ENCODE measurements at regions not wholly inside any gene's neighbourhood (a gene's known extent, or its start where the extent isn't known, plus 50 kb on each side); places are given as distances from the start of the nearest gene placed in this dataset.

GRCh38 chr6:84414531-84414930 lies 187.1 kb upstream of the CEP162 start:
- DNase-seq: no peak

GRCh38 chr6:84411060-84411629 lies 183.7 kb upstream of the CEP162 start:
- DNase-seq: no peak

- DNase-seq: no peak
Observed at GRCh38 chr6:84409911-84410310, 182.5 kb upstream of the CEP162 start.

GRCh38 chr6:84408028-84408427 lies 180.6 kb upstream of the CEP162 start:
- no peak for DNase-seq

- no peak for DNase-seq
Observed at GRCh38 chr6:84403545-84403944, 176.1 kb upstream of the CEP162 start.

- DNase-seq: no peak
Observed at GRCh38 chr6:84399003-84399402, 171.6 kb upstream of the CEP162 start.

GRCh38 chr6:84392261-84392660 lies 164.8 kb upstream of the CEP162 start:
- no peak for DNase-seq

GRCh38 chr6:84390851-84391250 lies 163.4 kb upstream of the CEP162 start:
- DNase-seq: no peak

GRCh38 chr6:84390334-84390733 lies 162.9 kb upstream of the CEP162 start:
- DNase-seq: no peak

- no peak for DNase-seq
Observed at GRCh38 chr6:84379142-84379541, 151.7 kb upstream of the CEP162 start.

- no peak for DNase-seq
Observed at GRCh38 chr6:84372290-84372689, 144.8 kb upstream of the CEP162 start.

GRCh38 chr6:84371681-84372080 lies 144.2 kb upstream of the CEP162 start:
- DNase-seq: no peak

GRCh38 chr6:84362193-84362821 lies 134.9 kb upstream of the CEP162 start:
- no peak for DNase-seq

GRCh38 chr6:84361372-84362192 lies 134.1 kb upstream of the CEP162 start:
- no peak for DNase-seq

- no peak for DNase-seq
Observed at GRCh38 chr6:84360039-84360438, 132.6 kb upstream of the CEP162 start.

GRCh38 chr6:84358581-84358980 lies 131.1 kb upstream of the CEP162 start:
- no peak for DNase-seq

- DNase-seq: no peak
Observed at GRCh38 chr6:84357631-84358030, 130.2 kb upstream of the CEP162 start.

GRCh38 chr6:84356907-84357306 lies 129.5 kb upstream of the CEP162 start:
- DNase-seq: no peak

- no peak for DNase-seq
Observed at GRCh38 chr6:84353459-84354423, 126.3 kb upstream of the CEP162 start.

GRCh38 chr6:84350397-84350796 lies 123.0 kb upstream of the CEP162 start:
- DNase-seq: no peak

GRCh38 chr6:84349542-84349941 lies 122.1 kb upstream of the CEP162 start:
- no peak for DNase-seq

- no peak for DNase-seq
Observed at GRCh38 chr6:84348801-84349200, 121.4 kb upstream of the CEP162 start.

- no peak for DNase-seq
Observed at GRCh38 chr6:84346372-84346771, 118.9 kb upstream of the CEP162 start.
